Epithelial cell of proximal tubule (primary cell): ENCODE measurements at regions not wholly inside any gene's neighbourhood (a gene's known extent, or its start where the extent isn't known, plus 50 kb on each side); places are given as distances from the start of the nearest gene placed in this dataset.

ENCODE experiments used
- DNase-seq: peaks from one replicate; pipeline ENCODE4 v3.0.0-alpha.2; 2011; ENCODE audit warnings: low read depth
- H3K4me3 ChIP-seq: 2 replicates; pipeline ENCODE4 v1.5.1; 2011; ENCODE audit warnings: low read depth, mild to moderate bottlenecking, low read length
- CTCF ChIP-seq: conservative IDR thresholded peaks from 2 replicates; pipeline ENCODE4 v1.5.1; 2012; ENCODE audit warnings: low read depth, mild to moderate bottlenecking, low read length

DNA sequence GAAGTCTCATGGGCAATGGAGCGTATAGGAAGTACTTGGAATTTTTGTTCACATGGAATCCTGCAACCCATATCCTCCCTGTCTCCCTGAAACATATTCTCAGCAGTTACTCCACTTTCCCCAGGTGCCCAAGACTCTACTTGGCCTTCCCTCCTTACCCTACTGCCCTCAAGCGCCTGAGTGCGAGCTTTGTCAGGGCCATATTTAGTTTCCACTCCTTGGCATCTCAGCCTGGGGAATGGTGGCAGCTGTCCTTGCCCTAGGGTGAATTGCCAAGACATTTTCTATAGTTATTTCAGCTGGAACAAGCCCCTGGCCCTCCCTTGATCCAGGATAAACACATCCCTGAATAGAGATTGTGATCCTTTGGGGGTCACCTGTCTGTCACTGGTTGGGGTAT, 569.3 kb upstream of the LRFN5 start:
- no peak for TF ChIP-seq CTCF
- no peak overlapping the region for H3K4me3 ChIP-seq
- DNase-seq: no peak

- no peak for DNase-seq
- TF ChIP-seq CTCF: no peak
- H3K4me3 ChIP-seq: no peak overlapping the region
Observed at GRCh38 chr14:41034969-41035368, 571.7 kb upstream of the LRFN5 start.

GRCh38 chr14:41022932-41023331, 583.7 kb upstream of the LRFN5 start:
- no peak for DNase-seq
- no peak overlapping the region for H3K4me3 ChIP-seq
- TF ChIP-seq CTCF: no peak

DNA sequence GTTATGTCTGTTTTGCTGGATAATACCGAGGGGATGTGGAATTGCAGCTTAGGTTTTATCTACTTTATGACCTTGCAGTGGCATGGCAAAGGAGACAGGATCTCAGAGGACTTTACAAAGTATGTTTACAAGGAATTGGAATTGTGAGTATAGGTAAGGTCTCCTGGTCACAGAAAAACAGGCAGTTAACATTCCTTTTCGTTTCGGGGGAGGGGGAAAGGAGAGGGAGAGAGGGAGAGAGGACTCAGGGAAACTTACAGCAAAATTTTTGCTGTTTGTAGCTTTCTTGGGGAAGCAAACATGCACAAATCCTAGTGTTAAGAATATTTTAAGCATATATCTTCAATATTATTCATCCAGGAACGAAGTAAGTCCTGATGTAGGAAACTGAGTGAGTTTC, 590.5 kb upstream of the LRFN5 start:
- no peak for TF ChIP-seq CTCF

GRCh38 chr14:41000350-41000749, 606.3 kb upstream of the LRFN5 start:
- no peak for TF ChIP-seq CTCF
- no peak for DNase-seq
- H3K4me3 ChIP-seq: no peak overlapping the region

More for the DNA sequence above, 590.5 kb upstream of the LRFN5 start:
- no peak overlapping the region for H3K4me3 ChIP-seq
- no peak for DNase-seq

DNA sequence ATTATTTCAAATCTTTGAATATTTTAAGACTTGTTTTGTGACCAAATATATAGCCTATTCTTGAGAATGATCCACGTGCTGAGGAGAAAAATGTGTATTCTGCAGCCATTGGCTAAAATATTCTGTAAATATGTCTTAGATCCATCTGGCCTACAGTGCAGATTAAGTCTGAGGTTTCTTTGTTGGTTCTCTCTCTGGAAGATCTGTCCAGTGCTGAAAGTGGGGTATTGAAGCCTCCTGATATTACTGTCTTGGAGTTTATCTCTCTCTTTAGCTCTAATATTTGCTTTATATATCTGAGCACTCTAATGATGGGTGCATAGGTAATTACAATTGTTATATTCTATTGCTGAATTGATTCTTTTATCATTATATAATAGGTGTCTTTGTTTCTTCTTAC, 617.4 kb upstream of the LRFN5 start:
- TF ChIP-seq CTCF: no peak
- DNase-seq: no peak

DNA sequence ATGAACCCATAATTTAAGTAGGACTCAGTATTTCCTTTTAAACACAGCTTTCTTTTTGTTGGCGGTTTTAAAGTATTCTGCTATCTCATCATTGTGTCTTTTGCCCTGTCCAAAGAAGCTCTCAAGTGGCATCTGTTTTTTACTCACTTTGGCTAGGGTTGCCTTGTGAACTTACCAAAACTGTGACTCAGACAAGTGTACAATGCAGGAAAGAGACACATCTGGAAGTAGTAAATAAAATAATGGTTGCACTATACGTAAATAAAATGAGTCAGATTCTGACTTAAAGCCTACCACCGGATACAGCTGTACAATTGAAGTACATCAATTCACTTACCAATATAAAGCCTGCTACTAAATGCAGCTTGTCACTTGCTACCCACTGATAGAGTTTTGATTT, 619.2 kb upstream of the LRFN5 start:
- TF ChIP-seq CTCF: no peak
- no peak for DNase-seq
- H3K4me3 ChIP-seq: no peak overlapping the region

More for the DNA sequence above, 617.4 kb upstream of the LRFN5 start:
- no peak overlapping the region for H3K4me3 ChIP-seq
